Vagina (tissue), 2 donors: ENCODE measurements at regions not wholly inside any gene's neighbourhood (a gene's known extent, or its start where the extent isn't known, plus 50 kb on each side); places are given as distances from the start of the nearest gene placed in this dataset.
"Not testable (repeated sequence)": the region's sequence is repeated elsewhere in the genome, so short reads cannot be mapped to it uniquely, and the experiment has no call there.

Experiments
- DNase-seq, 2 donors: peaks; one replicate each; pipeline ENCODE4 v3.0.0-alpha.2; 2017; ENCODE audit errors: extremely low spot score in 2 of 2
- H3K27ac ChIP-seq: fragments of 200-600 bp; sonication (generic); one replicate; pipeline ENCODE4 v1.5.1; 2019
- H3K27me3 ChIP-seq: fragments of 200-600 bp; sonication (generic); one replicate; pipeline ENCODE4 v1.5.1; 2019
- H3K36me3 ChIP-seq, 2 donors: fragments of 200-600 bp; sonication (generic); one replicate each; pipeline ENCODE4 v1.5.1; 2017 to 2019
- H3K4me1 ChIP-seq: fragments of 200-600 bp; sonication (generic); one replicate; pipeline ENCODE4 v1.5.1; 2019
- H3K4me3 ChIP-seq, 2 donors: fragments of 200-600 bp; sonication (generic); 1 replicate in 1 of 2; 2 replicates in 1 of 2; pipeline ENCODE4 v1.5.1; 2016 to 2019
- H3K9me3 ChIP-seq: fragments of 200-600 bp; sonication (generic); one replicate; pipeline ENCODE4 v1.5.1; 2019
- POLR2A ChIP-seq, 2 donors: fragments of 450-650 bp; IDR thresholded peaks; one replicate each; pipeline ENCODE4 v1.6.1; 2017; ENCODE audit warnings: antibody characterized with exemption in 2 of 2, mild to moderate bottlenecking in 2 of 2, moderate library complexity in 2 of 2
- POLR2AphosphoS5 ChIP-seq, 2 donors: sonication (generic); formaldehyde crosslinking; IDR thresholded peaks; one replicate each; pipeline ENCODE4 v1.9.0; 2017; ENCODE audit warnings: antibody characterized with exemption in 2 of 2, mild to moderate bottlenecking in 2 of 2, low read depth in 1 of 2; ENCODE audit not compliant: insufficient read depth in 1 of 2
- intact Hi-C: fragments of 100-400 bp; cut with DNase I; formaldehyde crosslinking; loops from one replicate; pipeline ENCODE4 v1.15.1; 2023
- TF ChIP-seq, protein P1 (sequence below), 3 experiments: fragments of 450-650 bp in 2 of 3; fragments of 200-600 bp in 1 of 3; sonication (generic) in 1 of 3; IDR thresholded peaks; one replicate each; pipeline ENCODE4 v1.5.1; 2017 to 2019; ENCODE audit warnings: antibody characterized with exemption in 3 of 3, mild to moderate bottlenecking in 2 of 3, moderate library complexity in 2 of 3

DNA sequence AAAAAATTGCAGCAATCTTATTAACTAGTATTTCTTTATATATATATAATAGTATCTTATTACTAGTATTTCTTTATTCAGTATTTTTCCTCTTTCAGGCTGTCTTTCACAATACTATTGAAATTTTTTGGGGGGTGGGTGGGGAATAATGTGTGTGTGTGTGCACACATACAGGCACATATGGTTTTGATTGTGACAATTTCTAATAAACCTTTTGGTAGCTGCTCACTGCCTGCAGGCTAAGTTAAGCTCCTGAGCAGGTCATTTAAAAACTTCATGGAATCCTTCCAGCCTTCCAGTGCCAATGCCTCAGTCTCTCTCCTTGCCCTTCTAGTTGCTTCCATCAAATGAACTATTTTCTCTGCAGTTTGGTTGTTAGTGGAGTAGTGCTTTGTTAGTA is 490.1 kb downstream of the PCNX1 start:
- H3K4me3 ChIP-seq = no peak overlapping the region
- intact Hi-C loops = no loop called here
- no peaks in the 10 kb centered on the region for H3K36me3 ChIP-seq
- DNase-seq = no peak
- TF ChIP-seq, protein P1, sequence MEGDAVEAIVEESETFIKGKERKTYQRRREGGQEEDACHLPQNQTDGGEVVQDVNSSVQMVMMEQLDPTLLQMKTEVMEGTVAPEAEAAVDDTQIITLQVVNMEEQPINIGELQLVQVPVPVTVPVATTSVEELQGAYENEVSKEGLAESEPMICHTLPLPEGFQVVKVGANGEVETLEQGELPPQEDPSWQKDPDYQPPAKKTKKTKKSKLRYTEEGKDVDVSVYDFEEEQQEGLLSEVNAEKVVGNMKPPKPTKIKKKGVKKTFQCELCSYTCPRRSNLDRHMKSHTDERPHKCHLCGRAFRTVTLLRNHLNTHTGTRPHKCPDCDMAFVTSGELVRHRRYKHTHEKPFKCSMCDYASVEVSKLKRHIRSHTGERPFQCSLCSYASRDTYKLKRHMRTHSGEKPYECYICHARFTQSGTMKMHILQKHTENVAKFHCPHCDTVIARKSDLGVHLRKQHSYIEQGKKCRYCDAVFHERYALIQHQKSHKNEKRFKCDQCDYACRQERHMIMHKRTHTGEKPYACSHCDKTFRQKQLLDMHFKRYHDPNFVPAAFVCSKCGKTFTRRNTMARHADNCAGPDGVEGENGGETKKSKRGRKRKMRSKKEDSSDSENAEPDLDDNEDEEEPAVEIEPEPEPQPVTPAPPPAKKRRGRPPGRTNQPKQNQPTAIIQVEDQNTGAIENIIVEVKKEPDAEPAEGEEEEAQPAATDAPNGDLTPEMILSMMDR (IDR thresholded peaks at IDR 0.05) = no peak
- no peak for TF ChIP-seq POLR2AphosphoS5 (IDR thresholded peaks at IDR 0.05; ENCODE audit: insufficient read depth in 1 of 2, low read depth in 1 of 2)
- no peak for TF ChIP-seq POLR2A (IDR thresholded peaks at IDR 0.05)
- no peak overlapping the region for H3K27ac ChIP-seq
- H3K9me3 ChIP-seq = no peaks in the 10 kb centered on the region
- H3K4me1 ChIP-seq = no peaks in the 10 kb centered on the region
- H3K27me3 ChIP-seq = no peaks in the 10 kb centered on the region

DNA sequence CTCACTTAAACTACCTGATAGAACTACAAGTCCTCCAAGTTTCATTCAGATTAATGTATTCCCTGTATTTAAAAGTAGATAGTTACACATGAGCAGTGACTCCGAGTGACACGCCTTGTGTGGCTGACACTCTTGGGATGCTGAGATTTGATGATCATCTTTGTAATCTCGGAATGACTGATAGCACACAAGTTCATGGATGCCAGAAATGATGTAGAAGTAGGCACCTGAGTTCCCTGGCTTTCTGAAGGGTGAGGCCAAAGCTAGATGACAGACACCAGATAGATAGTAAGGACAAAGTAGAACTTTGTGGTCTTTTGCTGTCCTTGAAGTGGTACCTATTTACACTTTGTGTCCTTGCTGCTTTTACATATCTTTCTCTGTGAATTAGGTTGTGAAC is 491.2 kb downstream of the PCNX1 start:
- H3K4me1 ChIP-seq = no peaks in the 10 kb centered on the region
- intact Hi-C loops = no loop called here
- H3K4me3 ChIP-seq = no peak overlapping the region
- no peak overlapping the region for H3K27ac ChIP-seq
- no peaks in the 10 kb centered on the region for H3K27me3 ChIP-seq
- H3K9me3 ChIP-seq = no peaks in the 10 kb centered on the region
- no peaks in the 10 kb centered on the region for H3K36me3 ChIP-seq
- TF ChIP-seq, protein P1 (IDR thresholded peaks at IDR 0.05) = no peak
- no peak for TF ChIP-seq POLR2AphosphoS5 (IDR thresholded peaks at IDR 0.05; ENCODE audit: insufficient read depth in 1 of 2, low read depth in 1 of 2)
- TF ChIP-seq POLR2A (IDR thresholded peaks at IDR 0.05) = no peak
- no peak for DNase-seq

DNA sequence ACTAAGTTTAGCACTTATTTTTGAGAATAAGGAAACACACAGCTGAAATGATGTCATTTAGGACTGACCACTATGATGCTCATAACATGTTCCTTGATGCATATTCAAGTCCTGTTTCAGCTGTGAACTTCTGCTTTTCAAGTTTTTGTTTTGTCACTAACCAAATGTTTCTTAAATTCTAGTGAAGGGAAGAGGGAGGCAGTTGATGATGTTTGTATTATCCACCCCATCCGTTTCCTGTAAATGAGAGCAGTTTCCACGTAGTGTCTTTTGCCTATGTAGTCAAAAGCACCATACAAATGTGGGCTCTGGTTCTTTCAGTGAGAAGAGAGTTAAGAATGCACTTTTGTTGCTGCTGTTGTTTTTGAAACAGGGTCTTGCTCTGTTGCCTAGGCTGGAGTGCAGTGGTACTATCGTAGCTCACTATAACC is 491.8 kb downstream of the PCNX1 start:
- Histone ChIP-seq H3K4me1 (no peaks in the 10 kb centered on the region), H3K27ac (no peak overlapping the region), H3K27me3 (no peaks in the 10 kb centered on the region), H3K9me3 (no peaks in the 10 kb centered on the region), H3K36me3 (no peaks in the 10 kb centered on the region), H3K4me3 (no peak overlapping the region)
- no peak for DNase-seq
- intact Hi-C loops = no loop called here
- TF ChIP-seq, protein P1 (IDR thresholded peaks at IDR 0.05) = no peak

- no peak for TF ChIP-seq POLR2A (IDR thresholded peaks at IDR 0.05)
- TF ChIP-seq POLR2AphosphoS5 (IDR thresholded peaks at IDR 0.05; ENCODE audit: insufficient read depth in 1 of 2, low read depth in 1 of 2) = no peak
- TF ChIP-seq, protein P1 (IDR thresholded peaks at IDR 0.05) = no peak
- no peaks in the 10 kb centered on the region for H3K36me3 ChIP-seq
- H3K27me3 ChIP-seq = no peaks in the 10 kb centered on the region
- H3K27ac ChIP-seq = no peak overlapping the region
- H3K4me1 ChIP-seq = no peaks in the 10 kb centered on the region
- H3K9me3 ChIP-seq = no peaks in the 10 kb centered on the region
- intact Hi-C loops = no loop called here
- H3K4me3 ChIP-seq = no peak overlapping the region
- no peak for DNase-seq
These were observed 493.6 kb downstream of the PCNX1 start for GRCh38 chr14:71400871-71401321.

DNA sequence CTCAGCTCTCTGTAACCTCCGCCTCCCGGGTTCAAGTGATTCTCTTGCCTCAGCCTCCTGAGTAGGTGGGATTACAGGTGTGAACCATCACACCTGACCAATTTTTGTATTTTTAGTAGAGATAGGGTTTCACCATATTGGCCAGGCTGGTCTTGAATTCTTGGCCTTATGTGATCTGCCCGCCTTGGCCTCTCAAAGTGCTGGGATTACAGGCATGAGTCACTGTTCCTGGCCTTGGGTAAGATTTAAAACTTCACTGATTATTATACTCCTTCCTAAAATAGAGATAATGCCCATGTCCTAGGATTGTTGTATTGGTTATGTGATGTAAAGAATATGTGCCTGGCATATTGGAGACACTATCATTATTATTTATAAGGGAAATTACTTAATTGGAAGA is 495.2 kb downstream of the PCNX1 start:
- DNase-seq, H3K4me1 ChIP-seq, intact Hi-C loops, H3K27me3 ChIP-seq, H3K9me3 ChIP-seq, H3K4me3 ChIP-seq, H3K36me3 ChIP-seq, H3K27ac ChIP-seq: not testable (repeated sequence)

DNA sequence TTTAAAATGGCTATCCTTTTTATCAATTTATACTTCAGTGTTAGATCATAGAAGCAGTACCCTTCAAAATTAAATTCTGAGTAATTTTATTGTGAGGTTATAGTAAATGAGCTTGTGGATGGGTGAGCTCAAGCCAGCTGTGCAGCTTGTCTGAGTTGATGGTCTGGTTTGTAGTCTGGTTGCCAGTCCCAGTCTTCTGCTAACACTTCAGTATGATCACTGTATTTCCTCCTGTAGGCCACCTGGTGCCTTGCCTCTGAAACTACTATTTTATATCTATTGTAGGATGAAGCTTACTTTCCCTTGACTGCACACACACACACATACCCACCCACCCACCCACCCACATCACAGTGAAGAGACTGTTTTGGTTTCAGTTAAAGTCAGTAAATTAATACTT is 496.4 kb downstream of the PCNX1 start:
- no peaks in the 10 kb centered on the region for H3K36me3 ChIP-seq
- TF ChIP-seq, protein P1 (IDR thresholded peaks at IDR 0.05) = no peak
- TF ChIP-seq POLR2AphosphoS5 (IDR thresholded peaks at IDR 0.05; ENCODE audit: insufficient read depth in 1 of 2, low read depth in 1 of 2) (no peak), POLR2A (IDR thresholded peaks at IDR 0.05) (no peak)
- H3K9me3 ChIP-seq = no peaks in the 10 kb centered on the region
- no peaks in the 10 kb centered on the region for H3K27me3 ChIP-seq
- H3K27ac ChIP-seq = no peak overlapping the region
- intact Hi-C loops = no loop called here
- no peak overlapping the region for H3K4me3 ChIP-seq
- no peak for DNase-seq
- H3K4me1 ChIP-seq = no peaks in the 10 kb centered on the region
